PC-3 (cell line): ENCODE measurements at regions not wholly inside any gene's neighbourhood (a gene's known extent, or its start where the extent isn't known, plus 50 kb on each side); places are given as distances from the start of the nearest gene placed in this dataset.

Source experiments
- CTCF ChIP-seq: fragments of 300-600 bp; sonication (generic); conservative IDR thresholded peaks from 2 replicates; pipeline ENCODE4 v1.5.1; 2017; ENCODE audit warnings: antibody characterized with exemption, low read depth, mild to moderate bottlenecking, low read length
- EZH2 ChIP-seq: fragments of 300-600 bp; sonication (generic); IDR thresholded peaks from one replicate; pipeline ENCODE4 v1.6.1; 2017; ENCODE audit warnings: antibody characterized with exemption, mild to moderate bottlenecking, low read length; ENCODE audit not compliant: unreplicated experiment
- EZH2phosphoT487 ChIP-seq: fragments of 300-600 bp; sonication (generic); IDR thresholded peaks from 2 replicates; pipeline ENCODE4 v1.6.1; 2018; ENCODE audit warnings: mild to moderate bottlenecking, antibody characterized with exemption, low read length, borderline replicate concordance

- TF ChIP-seq CTCF = no peak
- no peak for TF ChIP-seq EZH2phosphoT487
- no peak for TF ChIP-seq EZH2
Measured at GRCh38 chr6:120026791-120027190, 677.2 kb upstream of the MAN1A1 start.
